Endothelial cell (in vitro differentiated cells): ENCODE measurements at regions not wholly inside any gene's neighbourhood (a gene's known extent, or its start where the extent isn't known, plus 50 kb on each side); places are given as distances from the start of the nearest gene placed in this dataset.

Experiments used
- DNase-seq: peaks from one replicate; pipeline ENCODE4 v3.0.0; 2021; ENCODE audit warnings: low spot score
- H3K27ac Mint-ChIP-seq: one replicate; pipeline ENCODE4 v1.8.0; 2021; ENCODE audit warnings: mixed read lengths, inconsistent platforms; ENCODE audit not compliant: unreplicated experiment
- H3K27me3 Mint-ChIP-seq: one replicate; pipeline ENCODE4 v1.8.0; 2021; ENCODE audit warnings: mild to moderate bottlenecking, moderate library complexity, mixed read lengths, inconsistent platforms; ENCODE audit not compliant: unreplicated experiment
- H3K36me3 Mint-ChIP-seq: one replicate; pipeline ENCODE4 v1.8.0; 2021; ENCODE audit warnings: mild to moderate bottlenecking, low read depth, mixed read lengths, inconsistent platforms; ENCODE audit not compliant: unreplicated experiment
- H3K4me1 Mint-ChIP-seq: one replicate; pipeline ENCODE4 v1.8.0; 2021; ENCODE audit warnings: mild to moderate bottlenecking, mixed read lengths, inconsistent platforms; ENCODE audit not compliant: unreplicated experiment
- H3K4me3 Mint-ChIP-seq: one replicate; pipeline ENCODE4 v1.8.0; 2021; ENCODE audit warnings: mild to moderate bottlenecking, mixed read lengths, inconsistent platforms; ENCODE audit not compliant: unreplicated experiment
- H3K9me3 Mint-ChIP-seq: one replicate; pipeline ENCODE4 v1.8.0; 2021; ENCODE audit warnings: mixed read lengths, inconsistent platforms; ENCODE audit not compliant: unreplicated experiment
- TF ChIP-seq, protein P1 (sequence below): fragments of 200-600 bp; sonication (generic); IDR thresholded peaks from one replicate; pipeline ENCODE4 v1.5.0; 2021; ENCODE audit warnings: antibody characterized with exemption; ENCODE audit not compliant: unreplicated experiment

DNA sequence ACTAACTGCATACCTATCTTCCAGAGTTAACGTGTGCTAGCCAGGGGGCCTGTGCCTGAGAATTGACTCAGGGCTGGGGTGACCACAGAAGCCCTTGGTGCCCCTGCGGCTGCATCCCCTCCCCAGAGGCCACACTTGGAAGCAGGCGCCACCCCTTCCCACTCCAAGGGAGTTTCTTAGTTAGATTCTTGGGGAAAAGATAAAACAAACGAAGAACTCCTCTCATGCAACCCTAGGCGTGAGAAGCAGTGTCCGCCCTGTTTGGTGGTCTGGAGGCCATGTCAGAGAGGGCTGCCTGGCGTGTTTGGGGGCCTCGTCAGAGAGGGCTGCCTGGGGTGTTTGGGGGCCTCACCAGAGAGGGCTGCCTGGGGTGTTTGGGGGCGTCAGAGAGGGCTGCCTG, 50.3 kb upstream of the HGFAC start:
- Mint-ChIP-seq H3K27me3 (peaks cover 9% of the 10 kb centered on the region), H3K27ac (no peak overlapping the region), H3K36me3 (peaks cover 15% of the 10 kb centered on the region), H3K4me1 (peaks cover 33% of the 10 kb centered on the region), H3K9me3 (no peaks in the 10 kb centered on the region), H3K4me3 (no peak overlapping the region)
- TF ChIP-seq, protein P1, sequence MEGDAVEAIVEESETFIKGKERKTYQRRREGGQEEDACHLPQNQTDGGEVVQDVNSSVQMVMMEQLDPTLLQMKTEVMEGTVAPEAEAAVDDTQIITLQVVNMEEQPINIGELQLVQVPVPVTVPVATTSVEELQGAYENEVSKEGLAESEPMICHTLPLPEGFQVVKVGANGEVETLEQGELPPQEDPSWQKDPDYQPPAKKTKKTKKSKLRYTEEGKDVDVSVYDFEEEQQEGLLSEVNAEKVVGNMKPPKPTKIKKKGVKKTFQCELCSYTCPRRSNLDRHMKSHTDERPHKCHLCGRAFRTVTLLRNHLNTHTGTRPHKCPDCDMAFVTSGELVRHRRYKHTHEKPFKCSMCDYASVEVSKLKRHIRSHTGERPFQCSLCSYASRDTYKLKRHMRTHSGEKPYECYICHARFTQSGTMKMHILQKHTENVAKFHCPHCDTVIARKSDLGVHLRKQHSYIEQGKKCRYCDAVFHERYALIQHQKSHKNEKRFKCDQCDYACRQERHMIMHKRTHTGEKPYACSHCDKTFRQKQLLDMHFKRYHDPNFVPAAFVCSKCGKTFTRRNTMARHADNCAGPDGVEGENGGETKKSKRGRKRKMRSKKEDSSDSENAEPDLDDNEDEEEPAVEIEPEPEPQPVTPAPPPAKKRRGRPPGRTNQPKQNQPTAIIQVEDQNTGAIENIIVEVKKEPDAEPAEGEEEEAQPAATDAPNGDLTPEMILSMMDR, result no peak
- no peak for DNase-seq
